K562 (cell line): ENCODE measurements at regions not wholly inside any gene's neighbourhood (a gene's known extent, or its start where the extent isn't known, plus 50 kb on each side); places are given as distances from the start of the nearest gene placed in this dataset.

Experiments
- ARID1B ChIP-seq: fragments of 450-650 bp; IDR thresholded peaks from 2 replicates; pipeline ENCODE4 v1.6.1; 2016; ENCODE audit warnings: antibody characterized with exemption, mild to moderate bottlenecking, inconsistent platforms
- ESRRA ChIP-seq: fragments of 450-650 bp; IDR thresholded peaks from 2 replicates; pipeline ENCODE4 v1.6.1; 2014; ENCODE audit warnings: low read depth, mild to moderate bottlenecking, moderate library complexity, borderline replicate concordance
- FOS ChIP-seq: IDR thresholded peaks from 3 replicates; pipeline ENCODE4 v1.6.1; 2011; ENCODE audit not compliant: insufficient read length; ENCODE audit errors: extremely low read depth
- FOXA3 ChIP-seq, 2 experiments: fragments of 450-650 bp in 1 of 2; sonication (generic) in 1 of 2; formaldehyde crosslinking; IDR thresholded peaks in 1 of 2; conservative IDR thresholded peaks in 1 of 2; 2 replicates each; pipeline versions ENCODE4 v1.4.0 to v1.8.0; 2020 to 2022; ENCODE audit warnings: mild to moderate bottlenecking in 2 of 2, missing genetic modification reagents in 1 of 2
- FOXP1 ChIP-seq: sonication (generic); formaldehyde crosslinking; IDR thresholded peaks from 2 replicates; pipeline ENCODE4 v1.8.0; 2022; ENCODE audit warnings: mild to moderate bottlenecking, missing genetic modification reagents
- LEF1 ChIP-seq: fragments of 450-650 bp; IDR thresholded peaks from 2 replicates; pipeline ENCODE4 v1.6.1; 2016; ENCODE audit warnings: mild to moderate bottlenecking
- PML ChIP-seq: IDR thresholded peaks from 2 replicates; pipeline ENCODE4 v1.6.1; 2012; ENCODE audit warnings: low read length, inconsistent platforms
- POLR2B ChIP-seq: fragments of 450-650 bp; IDR thresholded peaks from 2 replicates; pipeline ENCODE4 v1.6.1; 2018; ENCODE audit warnings: low read depth; ENCODE audit not compliant: partially characterized antibody
- TEAD1 ChIP-seq, 2 experiments: fragments of 450-650 bp in 1 of 2; sonication (generic) in 1 of 2; formaldehyde crosslinking; IDR thresholded peaks; 2 replicates each; pipeline versions ENCODE4 v1.4.0 to v1.8.0; 2020 to 2022; ENCODE audit warnings: mild to moderate bottlenecking in 2 of 2, missing genetic modification reagents in 1 of 2
- ZKSCAN1 ChIP-seq: fragments of 150-350 bp; IDR thresholded peaks from 2 replicates; pipeline ENCODE4 v1.6.1; 2016; ENCODE audit warnings: low read depth, low read length
- ZNF717 ChIP-seq: fragments of 250-450 bp; sonication (Bioruptor Pico); IDR thresholded peaks from 2 replicates; pipeline ENCODE4 v1.5.0; 2021
- TF ChIP-seq, protein P1 (sequence below): sonication (generic); formaldehyde crosslinking; IDR thresholded peaks from 2 replicates; pipeline ENCODE4 v1.8.0; 2022; ENCODE audit warnings: missing genetic modification reagents, mild to moderate bottlenecking, moderate library complexity, borderline replicate concordance
- TF ChIP-seq, protein P2 (sequence below): fragments of 200-800 bp; sonication (Bioruptor generic); IDR thresholded peaks from 2 replicates; pipeline ENCODE4 v1.6.1; 2017; ENCODE audit warnings: missing genetic modification characterization, missing compliant biosample characterization
- TF ChIP-seq, protein P3 (sequence below): fragments of 250-450 bp; sonication (Bioruptor Pico); IDR thresholded peaks from 2 replicates; pipeline ENCODE4 v1.4.0; 2020
- TF ChIP-seq, protein P4 (sequence below), 2 experiments: fragments of 450-650 bp; IDR thresholded peaks; 2 replicates each; pipeline ENCODE4 v1.6.1; 2016

DNA sequence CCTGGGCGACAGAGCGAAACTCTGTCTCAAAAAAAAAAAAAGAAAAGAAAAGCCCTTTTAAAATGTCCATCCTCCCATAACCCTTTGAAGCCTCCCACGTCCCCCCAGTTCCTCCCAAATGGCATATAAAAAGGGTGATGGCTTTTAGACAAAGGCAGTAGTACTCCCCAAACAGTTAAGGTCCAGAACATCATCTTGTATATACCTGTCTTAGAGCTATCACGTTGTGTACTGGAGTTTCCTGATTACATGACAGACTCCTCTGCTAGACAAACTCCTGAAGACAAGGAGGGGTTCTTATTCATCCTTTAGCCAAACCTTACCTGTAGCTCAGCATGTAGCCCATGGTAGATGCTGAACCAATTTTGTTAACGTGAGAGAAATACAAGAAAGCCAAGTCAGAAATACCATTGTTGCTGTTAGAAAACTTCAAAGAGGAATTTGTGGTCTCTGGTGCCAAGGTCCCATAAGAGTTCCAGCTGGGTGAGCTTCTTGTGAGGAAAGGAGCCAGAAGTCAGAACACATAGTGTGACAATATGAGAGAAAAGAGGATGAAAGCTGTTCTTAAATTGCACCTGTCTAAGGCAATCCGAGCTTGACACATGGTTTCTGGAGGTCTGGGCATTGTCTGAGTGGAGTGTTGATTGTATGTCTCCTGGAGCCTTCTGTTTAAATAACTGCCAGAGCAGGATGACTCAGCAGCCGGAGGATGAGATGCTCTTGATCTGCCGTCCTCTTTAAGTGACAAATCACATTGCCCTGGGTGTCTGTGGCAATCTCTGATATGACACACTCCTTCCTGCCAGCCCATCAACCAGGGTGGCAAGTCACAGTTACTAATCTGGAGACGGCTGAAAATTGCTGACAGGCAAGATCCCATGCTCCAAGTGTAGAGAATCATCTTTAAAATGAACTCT is 69.1 kb downstream of the ARRDC3 start (continued):
- TF ChIP-seq TEAD1 (CRISPR knock-in tag; IDR thresholded peaks at IDR 0.05) = peak in 1 of 2 experiments; percentile 75; a peak in 1 of 4 replicates
- TF ChIP-seq FOS = peak; percentile 29
- peak; percentile 38 for TF ChIP-seq POLR2B
- no peak for TF ChIP-seq FOXP1 (CRISPR knock-in tag)
- TF ChIP-seq, protein P1, sequence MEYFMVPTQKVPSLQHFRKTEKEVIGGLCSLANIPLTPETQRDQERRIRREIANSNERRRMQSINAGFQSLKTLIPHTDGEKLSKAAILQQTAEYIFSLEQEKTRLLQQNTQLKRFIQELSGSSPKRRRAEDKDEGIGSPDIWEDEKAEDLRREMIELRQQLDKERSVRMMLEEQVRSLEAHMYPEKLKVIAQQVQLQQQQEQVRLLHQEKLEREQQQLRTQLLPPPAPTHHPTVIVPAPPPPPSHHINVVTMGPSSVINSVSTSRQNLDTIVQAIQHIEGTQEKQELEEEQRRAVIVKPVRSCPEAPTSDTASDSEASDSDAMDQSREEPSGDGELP = peak; percentile 53; the same call in 1 of the 2 replicates
- peak; percentile 77; the same call in 1 of the 2 replicates for TF ChIP-seq ZKSCAN1
- TF ChIP-seq, protein P2, sequence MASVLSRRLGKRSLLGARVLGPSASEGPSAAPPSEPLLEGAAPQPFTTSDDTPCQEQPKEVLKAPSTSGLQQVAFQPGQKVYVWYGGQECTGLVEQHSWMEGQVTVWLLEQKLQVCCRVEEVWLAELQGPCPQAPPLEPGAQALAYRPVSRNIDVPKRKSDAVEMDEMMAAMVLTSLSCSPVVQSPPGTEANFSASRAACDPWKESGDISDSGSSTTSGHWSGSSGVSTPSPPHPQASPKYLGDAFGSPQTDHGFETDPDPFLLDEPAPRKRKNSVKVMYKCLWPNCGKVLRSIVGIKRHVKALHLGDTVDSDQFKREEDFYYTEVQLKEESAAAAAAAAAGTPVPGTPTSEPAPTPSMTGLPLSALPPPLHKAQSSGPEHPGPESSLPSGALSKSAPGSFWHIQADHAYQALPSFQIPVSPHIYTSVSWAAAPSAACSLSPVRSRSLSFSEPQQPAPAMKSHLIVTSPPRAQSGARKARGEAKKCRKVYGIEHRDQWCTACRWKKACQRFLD (CRISPR knock-in tag) = peak; percentile 56; the same call in 1 of the 2 replicates
- TF ChIP-seq ARID1B = peak; percentile 93
- peak; percentile 52; the same call in 1 of the 2 replicates for TF ChIP-seq PML
- TF ChIP-seq LEF1 = peak; percentile 76
- TF ChIP-seq, protein P3, sequence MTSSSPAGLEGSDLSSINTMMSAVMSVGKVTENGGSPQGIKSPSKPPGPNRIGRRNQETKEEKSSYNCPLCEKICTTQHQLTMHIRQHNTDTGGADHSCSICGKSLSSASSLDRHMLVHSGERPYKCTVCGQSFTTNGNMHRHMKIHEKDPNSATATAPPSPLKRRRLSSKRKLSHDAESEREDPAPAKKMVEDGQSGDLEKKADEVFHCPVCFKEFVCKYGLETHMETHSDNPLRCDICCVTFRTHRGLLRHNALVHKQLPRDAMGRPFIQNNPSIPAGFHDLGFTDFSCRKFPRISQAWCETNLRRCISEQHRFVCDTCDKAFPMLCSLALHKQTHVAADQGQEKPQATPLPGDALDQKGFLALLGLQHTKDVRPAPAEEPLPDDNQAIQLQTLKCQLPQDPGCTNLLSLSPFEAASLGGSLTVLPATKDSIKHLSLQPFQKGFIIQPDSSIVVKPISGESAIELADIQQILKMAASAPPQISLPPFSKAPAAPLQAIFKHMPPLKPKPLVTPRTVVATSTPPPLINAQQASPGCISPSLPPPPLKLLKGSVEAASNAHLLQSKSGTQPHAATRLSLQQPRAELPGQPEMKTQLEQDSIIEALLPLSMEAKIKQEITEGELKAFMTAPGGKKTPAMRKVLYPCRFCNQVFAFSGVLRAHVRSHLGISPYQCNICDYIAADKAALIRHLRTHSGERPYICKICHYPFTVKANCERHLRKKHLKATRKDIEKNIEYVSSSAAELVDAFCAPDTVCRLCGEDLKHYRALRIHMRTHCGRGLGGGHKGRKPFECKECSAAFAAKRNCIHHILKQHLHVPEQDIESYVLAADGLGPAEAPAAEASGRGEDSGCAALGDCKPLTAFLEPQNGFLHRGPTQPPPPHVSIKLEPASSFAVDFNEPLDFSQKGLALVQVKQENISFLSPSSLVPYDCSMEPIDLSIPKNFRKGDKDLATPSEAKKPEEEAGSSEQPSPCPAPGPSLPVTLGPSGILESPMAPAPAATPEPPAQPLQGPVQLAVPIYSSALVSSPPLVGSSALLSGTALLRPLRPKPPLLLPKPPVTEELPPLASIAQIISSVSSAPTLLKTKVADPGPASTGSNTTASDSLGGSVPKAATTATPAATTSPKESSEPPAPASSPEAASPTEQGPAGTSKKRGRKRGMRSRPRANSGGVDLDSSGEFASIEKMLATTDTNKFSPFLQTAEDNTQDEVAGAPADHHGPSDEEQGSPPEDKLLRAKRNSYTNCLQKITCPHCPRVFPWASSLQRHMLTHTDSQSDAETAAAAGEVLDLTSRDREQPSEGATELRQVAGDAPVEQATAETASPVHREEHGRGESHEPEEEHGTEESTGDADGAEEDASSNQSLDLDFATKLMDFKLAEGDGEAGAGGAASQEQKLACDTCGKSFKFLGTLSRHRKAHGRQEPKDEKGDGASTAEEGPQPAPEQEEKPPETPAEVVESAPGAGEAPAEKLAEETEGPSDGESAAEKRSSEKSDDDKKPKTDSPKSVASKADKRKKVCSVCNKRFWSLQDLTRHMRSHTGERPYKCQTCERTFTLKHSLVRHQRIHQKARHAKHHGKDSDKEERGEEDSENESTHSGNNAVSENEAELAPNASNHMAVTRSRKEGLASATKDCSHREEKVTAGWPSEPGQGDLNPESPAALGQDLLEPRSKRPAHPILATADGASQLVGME (CRISPR knock-in tag) = peak; percentile 86; the same call in 1 of the 2 replicates
- 0 out of 4 replicates have a peak, but pooled peaks of 1 of the 2 experiments have one; percentile 24 for TF ChIP-seq FOXA3 (CRISPR knock-in tag; conservative IDR thresholded peaks at IDR 0.05 in 1 of 2, IDR thresholded peaks at IDR 0.05 in 1 of 2)
- TF ChIP-seq ESRRA = no peak
- no peak for TF ChIP-seq ZNF717 (CRISPR knock-in tag)
- TF ChIP-seq, protein P4, sequence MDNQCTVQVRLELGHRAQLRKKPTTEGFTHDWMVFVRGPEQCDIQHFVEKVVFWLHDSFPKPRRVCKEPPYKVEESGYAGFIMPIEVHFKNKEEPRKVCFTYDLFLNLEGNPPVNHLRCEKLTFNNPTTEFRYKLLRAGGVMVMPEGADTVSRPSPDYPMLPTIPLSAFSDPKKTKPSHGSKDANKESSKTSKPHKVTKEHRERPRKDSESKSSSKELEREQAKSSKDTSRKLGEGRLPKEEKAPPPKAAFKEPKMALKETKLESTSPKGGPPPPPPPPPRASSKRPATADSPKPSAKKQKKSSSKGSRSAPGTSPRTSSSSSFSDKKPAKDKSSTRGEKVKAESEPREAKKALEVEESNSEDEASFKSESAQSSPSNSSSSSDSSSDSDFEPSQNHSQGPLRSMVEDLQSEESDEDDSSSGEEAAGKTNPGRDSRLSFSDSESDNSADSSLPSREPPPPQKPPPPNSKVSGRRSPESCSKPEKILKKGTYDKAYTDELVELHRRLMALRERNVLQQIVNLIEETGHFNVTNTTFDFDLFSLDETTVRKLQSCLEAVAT (IDR thresholded peaks at IDR 0.05) = 0 out of 4 replicates have a peak, but pooled peaks of 1 of the 2 experiments have one; percentile 12
